Erythroblast (primary cell): ENCODE measurements at regions not wholly inside any gene's neighbourhood (a gene's known extent, or its start where the extent isn't known, plus 50 kb on each side); places are given as distances from the start of the nearest gene placed in this dataset.
"Not testable (repeated sequence)": the region's sequence is repeated elsewhere in the genome, so short reads cannot be mapped to it uniquely, and the experiment has no call there.

Experiments
- GATA1 ChIP-seq: IDR thresholded peaks from 2 replicates; pipeline ENCODE4 v1.6.1; 2011; ENCODE audit warnings: low read depth, mild to moderate bottlenecking, control low read depth, low read length, moderate library complexity
- POLR2A ChIP-seq: IDR thresholded peaks from 2 replicates; pipeline ENCODE4 v1.6.1; 2011; ENCODE audit warnings: mild to moderate bottlenecking, low read length

DNA sequence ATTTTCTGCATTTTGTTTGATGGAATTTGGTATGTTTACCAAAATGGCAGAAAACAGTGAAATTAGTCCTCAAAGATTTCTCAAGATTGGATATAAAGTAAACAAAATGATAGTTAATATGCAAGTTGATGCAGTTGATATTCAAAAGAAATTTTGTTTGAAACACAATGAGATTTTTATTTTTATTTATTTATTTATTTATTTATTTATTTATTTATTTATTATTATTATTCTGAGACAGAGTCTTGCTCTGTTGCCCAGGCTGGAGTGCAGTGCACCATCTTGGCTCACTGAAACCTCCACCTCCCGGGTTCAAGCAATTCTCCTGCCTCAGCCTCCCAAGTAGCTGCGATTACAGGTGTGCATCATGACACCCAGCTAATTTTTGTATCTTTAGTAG lies 1881.5 kb upstream of the DEFB115 start:
- TF ChIP-seq POLR2A, GATA1: not testable (repeated sequence)
